PC-9 (cell line): ENCODE measurements at regions not wholly inside any gene's neighbourhood (a gene's known extent, or its start where the extent isn't known, plus 50 kb on each side); places are given as distances from the start of the nearest gene placed in this dataset.

Experiments used
- CTCF ChIP-seq: fragments of 200-600 bp; sonication (generic); conservative IDR thresholded peaks from 2 replicates; pipeline ENCODE4 v1.6.1; 2017; ENCODE audit warnings: mixed run types, antibody characterized with exemption, mild to moderate bottlenecking, moderate library complexity
- EZH2 ChIP-seq: fragments of 200-600 bp; sonication (generic); IDR thresholded peaks from 2 replicates; pipeline ENCODE4 v1.8.0; 2017; ENCODE audit warnings: antibody characterized with exemption, low read depth

DNA sequence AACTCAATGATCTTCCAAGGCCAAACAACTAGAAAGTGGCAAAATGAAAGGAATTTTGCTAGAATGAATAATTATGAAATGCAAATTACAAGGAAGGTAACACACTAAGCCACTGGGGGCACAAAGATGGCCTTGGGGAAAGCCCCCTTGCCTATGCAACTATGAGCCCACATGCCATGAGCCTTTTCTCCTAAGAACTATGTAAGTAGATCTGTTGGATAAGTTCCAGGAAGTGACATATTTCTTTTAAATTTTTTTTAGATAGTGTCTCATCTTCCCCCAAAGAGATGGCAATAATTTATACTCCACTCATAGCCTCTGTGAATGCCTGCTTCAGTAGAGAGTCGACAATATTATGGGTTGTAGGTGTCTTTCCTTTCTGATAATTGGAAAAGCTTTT is 257.8 kb downstream of the AUH start:
- TF ChIP-seq CTCF: no peak
- no peak for TF ChIP-seq EZH2
